ENCODE measurements at regions not wholly inside any gene's neighbourhood (a gene's known extent, or its start where the extent isn't known, plus 50 kb on each side); places are given as distances from the start of the nearest gene placed in this dataset.

- Histone ChIP-seq H3K27me3 (ENCODE audit: control insufficient read depth, insufficient read depth, low read length) (no peaks in the 10 kb centered on the region), H3K4me3 (ENCODE audit: low read depth, low read length) (no peak overlapping the region), H3K27ac (ENCODE audit: low read depth, low read length) (no peak overlapping the region), H3K9me3 (ENCODE audit: control insufficient read depth, insufficient read depth, low read length) (no peaks in the 10 kb centered on the region)
- POLR2A ChIA-PET, result no interaction called here
- no peak for TF ChIP-seq CTCF (IDR thresholded peaks at IDR 0.05; ENCODE audit: low read depth, low read length)
- no peak for DNase-seq (ENCODE audit: low read depth, low spot score)
- CTCF ChIA-PET, result no interaction called here
These were observed 577.4 kb upstream of the ANKRD30A start for GRCh38 chr10:36547965-36548364.

GRCh38 chr10:36542493-36542892, 582.9 kb upstream of the ANKRD30A start:
- no peak for TF ChIP-seq CTCF (IDR thresholded peaks at IDR 0.05; ENCODE audit: low read depth, low read length)
- no peak for DNase-seq (ENCODE audit: low read depth, low spot score)
- H3K27me3 ChIP-seq (ENCODE audit: control insufficient read depth, insufficient read depth, low read length), result no peaks in the 10 kb centered on the region
- H3K9me3 ChIP-seq (ENCODE audit: control insufficient read depth, insufficient read depth, low read length), result no peaks in the 10 kb centered on the region
- CTCF ChIA-PET, result no interaction called here
- POLR2A ChIA-PET, result no interaction called here
- H3K4me3 ChIP-seq (ENCODE audit: low read depth, low read length), result no peak overlapping the region
- H3K27ac ChIP-seq (ENCODE audit: low read depth, low read length), result no peak overlapping the region

DNA sequence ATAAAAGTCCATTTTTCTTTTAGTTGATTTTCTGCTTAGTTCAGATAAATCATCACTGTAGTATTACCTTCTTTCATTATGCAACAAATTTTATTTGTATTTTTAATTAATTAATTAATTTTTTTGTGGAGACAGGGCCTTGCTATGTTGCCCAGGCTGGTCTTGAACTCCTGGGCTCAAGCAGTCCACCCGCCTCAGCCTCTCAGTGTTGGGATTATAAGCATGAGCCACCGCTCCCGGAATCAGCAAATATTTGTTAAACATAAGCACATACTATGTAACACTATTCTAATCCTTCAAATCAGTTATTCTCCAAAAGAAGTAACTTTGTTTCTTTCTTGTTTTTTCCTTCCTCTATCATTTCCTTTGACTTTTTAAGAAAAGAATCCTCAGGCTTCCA, 584.8 kb upstream of the ANKRD30A start:
- Histone ChIP-seq H3K27me3 (ENCODE audit: control insufficient read depth, insufficient read depth, low read length) (no peaks in the 10 kb centered on the region), H3K4me3 (ENCODE audit: low read depth, low read length) (no peak overlapping the region), H3K9me3 (ENCODE audit: control insufficient read depth, insufficient read depth, low read length) (no peaks in the 10 kb centered on the region), H3K27ac (ENCODE audit: low read depth, low read length) (no peak overlapping the region)
- DNase-seq (ENCODE audit: low read depth, low spot score), result no peak
- ChIA-PET POLR2A (no interaction called here), CTCF (no interaction called here)
- no peak for TF ChIP-seq CTCF (IDR thresholded peaks at IDR 0.05; ENCODE audit: low read depth, low read length)

GRCh38 chr10:36538953-36539586, 586.3 kb upstream of the ANKRD30A start:
- H3K27me3 ChIP-seq (ENCODE audit: control insufficient read depth, insufficient read depth, low read length), result no peaks in the 10 kb centered on the region
- no peaks in the 10 kb centered on the region for H3K9me3 ChIP-seq (ENCODE audit: control insufficient read depth, insufficient read depth, low read length)
- H3K4me3 ChIP-seq (ENCODE audit: low read depth, low read length), result no peak overlapping the region
- H3K27ac ChIP-seq (ENCODE audit: low read depth, low read length), result no peak overlapping the region
- DNase-seq (ENCODE audit: low read depth, low spot score), result no peak
- ChIA-PET POLR2A (interaction anchor here (0.6 kb wide), 1 partner anchor 23 kb away, joined by 3 read pairs; no protein-coding TSS in a partner anchor), CTCF (no interaction called here)
- no peak for TF ChIP-seq CTCF (IDR thresholded peaks at IDR 0.05; ENCODE audit: low read depth, low read length)

- no peaks in the 10 kb centered on the region; the same call in 1 of the 2 replicates for H3K9me3 ChIP-seq (ENCODE audit: control insufficient read depth, insufficient read depth, low read length)
- DNase-seq (ENCODE audit: low read depth, low spot score), result peak; percentile 59
- no peak overlapping the region for H3K4me3 ChIP-seq (ENCODE audit: low read depth, low read length)
- ChIA-PET CTCF (no interaction called here), POLR2A (no interaction called here)
- no peaks in the 10 kb centered on the region for H3K27me3 ChIP-seq (ENCODE audit: control insufficient read depth, insufficient read depth, low read length)
- no peak overlapping the region for H3K27ac ChIP-seq (ENCODE audit: low read depth, low read length)
- TF ChIP-seq CTCF (IDR thresholded peaks at IDR 0.05; ENCODE audit: low read depth, low read length), result no peak
These were observed 590.9 kb upstream of the ANKRD30A start for GRCh38 chr10:36534471-36535002.
